Fibroblast of mammary gland (primary cell): ENCODE measurements at regions not wholly inside any gene's neighbourhood (a gene's known extent, or its start where the extent isn't known, plus 50 kb on each side); places are given as distances from the start of the nearest gene placed in this dataset.
A peak's percentile ranks its signal among the peaks of the same experiment; 100 is the strongest.

Source experiments
- DNase-seq: peaks from one replicate; pipeline ENCODE4 v3.0.0-alpha.2; 2010; ENCODE audit warnings: low read depth
- H3K4me3 ChIP-seq: 2 replicates; pipeline ENCODE4 v1.5.1; 2011; ENCODE audit warnings: low read depth, mild to moderate bottlenecking, low read length, moderate library complexity; ENCODE audit not compliant: control insufficient read depth
- TF ChIP-seq, protein P1 (sequence below): conservative IDR thresholded peaks from 2 replicates; pipeline ENCODE4 v1.5.1; 2011; ENCODE audit warnings: low read depth, low read length, inconsistent platforms; ENCODE audit not compliant: control insufficient read depth, insufficient read depth

DNA sequence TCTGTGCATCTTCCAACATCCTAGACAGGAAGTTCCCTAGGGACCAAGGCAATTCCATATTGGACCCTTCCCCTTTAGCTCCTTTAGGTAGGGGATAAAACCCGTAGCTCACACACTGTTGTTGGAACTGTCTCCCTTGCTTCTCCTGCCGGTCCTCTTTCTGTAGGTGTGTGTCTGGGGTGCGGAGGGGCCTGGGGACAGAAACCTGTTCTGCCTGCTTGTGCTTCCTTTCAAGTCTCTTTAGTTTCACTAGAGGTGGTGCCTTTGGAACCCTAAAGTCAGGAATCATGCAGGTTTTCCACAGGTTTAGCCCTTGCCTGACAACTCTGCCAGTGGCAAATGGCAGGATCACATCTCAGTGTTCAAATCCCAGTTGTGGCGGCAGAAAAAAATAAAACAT lies 74.6 kb upstream of the PTGFRN start:
- TF ChIP-seq, protein P1, sequence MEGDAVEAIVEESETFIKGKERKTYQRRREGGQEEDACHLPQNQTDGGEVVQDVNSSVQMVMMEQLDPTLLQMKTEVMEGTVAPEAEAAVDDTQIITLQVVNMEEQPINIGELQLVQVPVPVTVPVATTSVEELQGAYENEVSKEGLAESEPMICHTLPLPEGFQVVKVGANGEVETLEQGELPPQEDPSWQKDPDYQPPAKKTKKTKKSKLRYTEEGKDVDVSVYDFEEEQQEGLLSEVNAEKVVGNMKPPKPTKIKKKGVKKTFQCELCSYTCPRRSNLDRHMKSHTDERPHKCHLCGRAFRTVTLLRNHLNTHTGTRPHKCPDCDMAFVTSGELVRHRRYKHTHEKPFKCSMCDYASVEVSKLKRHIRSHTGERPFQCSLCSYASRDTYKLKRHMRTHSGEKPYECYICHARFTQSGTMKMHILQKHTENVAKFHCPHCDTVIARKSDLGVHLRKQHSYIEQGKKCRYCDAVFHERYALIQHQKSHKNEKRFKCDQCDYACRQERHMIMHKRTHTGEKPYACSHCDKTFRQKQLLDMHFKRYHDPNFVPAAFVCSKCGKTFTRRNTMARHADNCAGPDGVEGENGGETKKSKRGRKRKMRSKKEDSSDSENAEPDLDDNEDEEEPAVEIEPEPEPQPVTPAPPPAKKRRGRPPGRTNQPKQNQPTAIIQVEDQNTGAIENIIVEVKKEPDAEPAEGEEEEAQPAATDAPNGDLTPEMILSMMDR, result no peak
- no peak overlapping the region for H3K4me3 ChIP-seq
- DNase-seq, result no peak

DNA sequence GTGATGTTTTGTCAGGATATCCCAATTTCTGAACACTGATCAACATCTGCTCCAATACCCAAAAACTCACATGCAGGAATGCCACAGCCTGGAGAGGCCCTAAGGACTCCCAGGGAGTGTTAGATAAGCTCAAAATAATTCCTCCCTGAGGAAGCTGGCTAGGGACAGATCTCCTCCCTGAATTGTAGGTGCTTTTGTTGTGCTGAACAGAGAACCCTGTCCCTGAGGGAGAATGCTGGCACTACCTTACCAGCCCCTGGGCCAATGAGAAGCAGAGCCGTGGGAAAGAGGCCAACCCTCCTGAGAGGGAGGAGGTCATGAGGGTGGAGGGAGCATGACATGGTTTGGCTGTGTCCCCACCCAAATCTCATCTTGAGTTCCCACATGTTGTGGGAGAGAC lies 73.6 kb upstream of the PTGFRN start:
- H3K4me3 ChIP-seq, result no peak overlapping the region
- no peak for DNase-seq
- TF ChIP-seq, protein P1, result no peak

DNA sequence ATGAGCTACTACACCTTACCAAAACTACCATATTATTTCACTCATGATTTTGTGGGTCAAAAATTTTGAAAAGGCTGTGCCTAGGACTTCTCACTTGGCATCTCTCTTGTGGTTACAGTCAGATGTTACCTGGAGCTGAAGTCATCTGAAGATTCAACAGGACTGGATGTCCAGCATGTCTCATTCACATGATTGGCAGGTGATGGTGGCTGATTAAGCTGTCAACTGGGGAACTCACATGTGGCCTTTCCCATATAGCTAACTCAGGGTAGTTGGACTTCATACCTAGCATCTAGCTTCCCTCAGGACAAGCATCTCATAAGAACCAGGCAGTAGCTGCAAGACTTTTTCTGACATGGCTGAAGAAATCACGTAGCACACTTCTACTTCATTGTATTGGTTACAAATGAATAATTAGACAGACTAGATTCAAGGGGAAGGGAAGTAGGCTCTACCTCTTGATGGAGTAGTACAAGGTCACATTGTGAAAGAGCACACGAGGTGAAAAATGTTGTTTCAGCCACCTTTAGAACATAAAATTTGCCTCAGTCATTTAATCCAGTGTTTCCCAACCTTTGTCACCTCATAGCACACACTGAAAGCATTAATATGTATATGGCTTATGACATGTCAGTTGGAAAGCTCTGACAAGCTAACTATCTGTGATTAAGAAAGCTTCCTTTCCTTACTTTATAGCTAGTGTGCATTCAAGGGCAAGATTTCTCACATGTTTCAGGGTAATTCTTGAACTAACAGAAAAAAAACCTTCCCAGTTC lies 68.0 kb upstream of the PTGFRN start:
- TF ChIP-seq, protein P1, result no peak
- no peak for DNase-seq
- H3K4me3 ChIP-seq, result no peak overlapping the region

DNA sequence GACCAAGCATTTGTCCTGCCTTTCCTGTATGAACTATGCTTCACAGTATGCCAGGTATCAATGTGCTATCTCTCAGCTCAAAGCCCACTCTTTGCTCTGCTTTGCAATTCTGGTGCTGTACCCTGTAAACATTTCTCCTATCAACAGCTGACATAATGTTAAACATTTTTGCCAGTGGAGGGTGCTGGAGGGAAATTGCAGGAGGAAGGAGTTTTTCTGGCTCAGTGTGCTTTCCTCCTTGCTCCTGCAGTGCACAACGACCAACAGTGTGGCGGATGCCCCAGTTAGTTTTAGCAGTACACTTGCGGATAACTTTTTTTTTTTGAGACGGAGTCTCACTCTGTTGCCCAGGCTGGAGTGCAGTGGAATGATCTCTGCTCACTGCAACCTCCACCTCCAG lies 67.1 kb upstream of the PTGFRN start:
- TF ChIP-seq, protein P1, result peak; percentile 32
- DNase-seq, result peak; percentile 21
- no peak overlapping the region for H3K4me3 ChIP-seq

GRCh38 chr1:116844775-116845174 lies 64.9 kb upstream of the PTGFRN start:
- H3K4me3 ChIP-seq, result no peak overlapping the region
- DNase-seq, result no peak
- TF ChIP-seq, protein P1, result no peak

DNA sequence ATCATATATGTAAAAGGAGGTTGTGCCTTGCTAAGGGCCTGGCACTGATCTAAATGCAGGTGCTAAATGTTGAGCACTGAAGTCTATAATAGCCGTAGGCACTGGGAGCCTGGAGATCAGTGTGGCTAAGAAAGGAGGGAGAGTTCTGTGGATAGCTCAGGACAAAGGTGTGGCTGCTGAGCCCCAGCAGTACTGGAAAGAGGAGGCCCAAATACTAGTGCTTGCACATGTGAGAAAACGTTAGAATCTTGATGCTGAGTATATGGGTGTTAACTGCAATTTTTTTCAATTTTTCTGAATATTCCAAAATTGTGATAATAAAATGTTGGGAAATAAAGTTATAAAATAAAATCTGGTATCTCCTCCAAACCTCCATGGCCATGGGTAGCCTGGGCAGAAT lies 62.5 kb upstream of the PTGFRN start:
- TF ChIP-seq, protein P1, result no peak
- no peak overlapping the region for H3K4me3 ChIP-seq
- DNase-seq, result no peak
